ENCODE measurements at regions not wholly inside any gene's neighbourhood (a gene's known extent, or its start where the extent isn't known, plus 50 kb on each side); places are given as distances from the start of the nearest gene placed in this dataset.
"Not testable (repeated sequence)": the region's sequence is repeated elsewhere in the genome, so short reads cannot be mapped to it uniquely, and the experiment has no call there.

GRCh38 chrX:758917-759316, 128.3 kb downstream of the SHOX start:
- Histone ChIP-seq H3K4me1 (no peaks in the 10 kb centered on the region), H3K4me3 (no peak overlapping the region), H3K9me3 (no peaks in the 10 kb centered on the region), H3K27ac (no peak overlapping the region), H3K27me3 (no peaks in the 10 kb centered on the region), H3K36me3 (no peaks in the 10 kb centered on the region)
- intact Hi-C loops (cut with DNase I) = no loop called here
- DNase-seq (no peak), ATAC-seq (no peak), FAIRE-seq (no peak)
- TF ChIP-seq CTCF (IDR thresholded peaks at IDR 0.05) = no peak
- 60 to 71% methylated on average over 6 of the region's 6 CpGs for WGBS, 2 donors

- Histone ChIP-seq H3K4me3 (no peak overlapping the region), H3K27me3 (no peaks in the 10 kb centered on the region), H3K36me3 (no peaks in the 10 kb centered on the region), H3K4me1 (no peaks in the 10 kb centered on the region), H3K9me3 (no peaks in the 10 kb centered on the region), H3K27ac (no peak overlapping the region)
- 70 to 82% methylated on average over 9 of the region's 9 CpGs for WGBS, 2 donors
- DNase-seq (no peak), ATAC-seq (no peak), FAIRE-seq (no peak)
- no peak for TF ChIP-seq CTCF (IDR thresholded peaks at IDR 0.05)
- intact Hi-C loops (cut with DNase I) = no loop called here
Observed at GRCh38 chrX:750812-751211, 120.2 kb downstream of the SHOX start.

GRCh38 chrX:750263-750662, 119.7 kb downstream of the SHOX start:
- no peaks in the 10 kb centered on the region for H3K4me1 ChIP-seq
- DNase-seq (no peak), FAIRE-seq (no peak), ATAC-seq (no peak)
- H3K36me3 ChIP-seq = no peaks in the 10 kb centered on the region
- no peak overlapping the region for H3K27ac ChIP-seq
- WGBS, 2 donors = 61 to 80% methylated on average over 5 of the region's 5 CpGs
- intact Hi-C loops (cut with DNase I) = no loop called here
- no peaks in the 10 kb centered on the region for H3K9me3 ChIP-seq
- no peaks in the 10 kb centered on the region for H3K27me3 ChIP-seq
- no peak overlapping the region for H3K4me3 ChIP-seq
- no peak for TF ChIP-seq CTCF (IDR thresholded peaks at IDR 0.05)

GRCh38 chrX:747176-747575, 116.6 kb downstream of the SHOX start:
- Histone ChIP-seq H3K4me1 (no peaks in the 10 kb centered on the region), H3K4me3 (no peak overlapping the region), H3K36me3 (no peaks in the 10 kb centered on the region), H3K27ac (no peak overlapping the region), H3K9me3 (no peaks in the 10 kb centered on the region), H3K27me3 (no peaks in the 10 kb centered on the region)
- FAIRE-seq (no peak), DNase-seq (no peak), ATAC-seq (no peak)
- TF ChIP-seq CTCF (IDR thresholded peaks at IDR 0.05) = no peak
- 50 to 81% methylated on average over 2 of the region's 2 CpGs for WGBS, 2 donors
- intact Hi-C loops (cut with DNase I) = no loop called here

DNA sequence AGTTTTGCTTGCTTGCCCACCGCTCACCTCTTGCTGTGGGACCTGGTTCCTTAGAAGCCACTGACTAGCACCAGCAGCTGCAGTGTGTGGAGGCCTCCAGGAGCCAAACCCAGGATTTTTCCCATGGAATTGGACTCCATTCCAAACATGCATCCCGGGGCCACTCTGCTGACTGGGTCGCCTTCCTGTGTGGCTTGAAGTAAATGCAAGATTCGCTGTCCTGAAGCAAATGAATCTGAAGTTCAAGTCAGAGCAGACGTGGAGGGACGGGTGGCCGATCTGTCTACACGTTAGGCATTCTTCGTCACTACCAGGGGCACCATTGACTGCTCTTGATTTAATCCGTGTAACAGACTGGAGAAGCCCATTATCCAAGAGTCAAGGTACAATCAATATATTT, 109.0 kb downstream of the SHOX start:
- ATAC-seq (no peak), FAIRE-seq (no peak), DNase-seq (no peak)
- H3K27ac ChIP-seq = no peak overlapping the region
- 53 to 63% methylated on average over 10 of the region's 10 CpGs for WGBS, 2 donors
- H3K4me1 ChIP-seq = no peaks in the 10 kb centered on the region
- TF ChIP-seq CTCF (IDR thresholded peaks at IDR 0.05) = no peak
- intact Hi-C loops (cut with DNase I) = no loop called here
- H3K4me3 ChIP-seq = no peak overlapping the region
- no peaks in the 10 kb centered on the region for H3K27me3 ChIP-seq
- H3K36me3 ChIP-seq = no peaks in the 10 kb centered on the region
- H3K9me3 ChIP-seq = no peaks in the 10 kb centered on the region

- DNase-seq; intact Hi-C loops (cut with DNase I); H3K27ac ChIP-seq; H3K36me3 ChIP-seq; ATAC-seq; H3K4me3 ChIP-seq; FAIRE-seq; H3K9me3 ChIP-seq; H3K27me3 ChIP-seq; H3K4me1 ChIP-seq: not testable (repeated sequence)
- WGBS, 2 donors = 77 to 84% methylated on average over 3 of the region's 3 CpGs
Observed at GRCh38 chrX:737021-737420, 106.4 kb downstream of the SHOX start.
